B cell (primary cell): ENCODE measurements at regions not wholly inside any gene's neighbourhood (a gene's known extent, or its start where the extent isn't known, plus 50 kb on each side); places are given as distances from the start of the nearest gene placed in this dataset.

Experiments
- ATAC-seq: fragments of 200-7000 bp; cut with Tn5 transposase; one replicate; pipeline ENCODE4 v1.10.0; 2021; ENCODE audit warnings: low read depth, mild to moderate bottlenecking, moderate number of reproducible peaks, moderate library complexity
- CTCF ChIA-PET: fragments of 350-600 bp; sonication (Branson Sonifier 250); formaldehyde crosslinking; loops from one replicate; lab custom pipeline; 2021; ENCODE audit warnings: antibody characterized with exemption, inconsistent platforms; lab: Charles Lee
- POLR2A ChIA-PET: fragments of 350-600 bp; sonication (Branson Sonifier 250); formaldehyde crosslinking; loops from one replicate; lab custom pipeline; 2021; ENCODE audit warnings: antibody characterized with exemption; lab: Charles Lee
- DNase-seq: peaks from one replicate; pipeline ENCODE4 v3.0.0; 2013
- H2AFZ ChIP-seq: 2 replicates; pipeline ENCODE4 v1.6.1; 2012; ENCODE audit warnings: mild to moderate bottlenecking, low read depth, low read length; ENCODE audit not compliant: insufficient read depth, poor library complexity, severe bottlenecking
- H3K27ac ChIP-seq, 2 donors: 1 replicate in 1 of 2; 2 replicates in 1 of 2; pipeline ENCODE4 v1.5.1; 2012 to 2013; ENCODE audit warnings: low read length in 2 of 2, mild to moderate bottlenecking in 2 of 2, moderate library complexity in 1 of 2
- H3K27me3 ChIP-seq, 4 experiments: fragments of 200-600 bp in 1 of 4; sonication (generic) in 1 of 4; replicated peaks in 1 of 4; 1 replicate in 2 of 4; 2 replicates in 2 of 4; pipeline versions ENCODE4 v1.6.1 to v1.7.0; 2013 to 2016; ENCODE audit warnings: low read length in 3 of 4, mild to moderate bottlenecking in 2 of 4, mixed read lengths in 1 of 4, moderate library complexity in 1 of 4; ENCODE audit not compliant: insufficient read depth in 4 of 4, control insufficient read depth in 3 of 4; ENCODE audit errors: control extremely low read depth in 1 of 4
- H3K36me3 ChIP-seq, 2 experiments: replicated peaks in 1 of 2; 1 replicate in 1 of 2; 2 replicates in 1 of 2; pipeline versions ENCODE4 v1.6.1 to v1.7.1; 2013; ENCODE audit warnings: low read length in 1 of 2; ENCODE audit not compliant: insufficient read depth in 2 of 2, control insufficient read depth in 1 of 2; ENCODE audit errors: control extremely low read depth in 1 of 2, extremely low read depth in 1 of 2
- H3K4me1 ChIP-seq, 2 donors: fragments of 200-600 bp in 1 of 2; sonication (generic) in 1 of 2; 1 replicate in 1 of 2; 2 replicates in 1 of 2; pipeline versions ENCODE4 v1.5.1 to v1.6.1; 2013 to 2017; ENCODE audit warnings: low read length in 2 of 2; ENCODE audit not compliant: control insufficient read depth in 2 of 2, insufficient read depth in 2 of 2
- H3K4me2 ChIP-seq: replicated peaks from 2 replicates; pipeline ENCODE3; 2012; ENCODE audit warnings: mild to moderate bottlenecking, low read depth, low read length; ENCODE audit not compliant: poor library complexity, severe bottlenecking
- H3K4me3 ChIP-seq, 5 experiments: fragments of 200-600 bp in 1 of 5; sonication (generic) in 1 of 5; 1 replicate in 3 of 5; 2 replicates in 2 of 5; pipeline versions ENCODE4 v1.5.1 to v1.7.0; 2011 to 2016; ENCODE audit warnings: low read length in 4 of 5, mild to moderate bottlenecking in 4 of 5, low read depth in 2 of 5, control low read depth in 1 of 5, moderate library complexity in 1 of 5; ENCODE audit not compliant: insufficient read depth in 1 of 5; ENCODE audit errors: control extremely low read depth in 1 of 5, extremely low read depth in 1 of 5
- H3K79me2 ChIP-seq: fragments of 200-600 bp; sonication (generic); one replicate; pipeline ENCODE4 v1.6.0; 2016; ENCODE audit warnings: low read length; ENCODE audit not compliant: control insufficient read depth, insufficient read depth
- H3K9ac ChIP-seq: fragments of 200-600 bp; sonication (generic); 2 replicates; pipeline ENCODE4 v1.6.1; 2017; ENCODE audit warnings: mild to moderate bottlenecking, low read length, moderate library complexity
- H3K9me3 ChIP-seq, 3 donors: one replicate each; pipeline versions ENCODE4 v1.6.1 to v1.7.1; 2013; ENCODE audit warnings: low read length in 2 of 3; ENCODE audit not compliant: control insufficient read depth in 2 of 3, insufficient read depth in 1 of 3; ENCODE audit errors: control extremely low read depth in 1 of 3
- H4K20me1 ChIP-seq: 2 replicates; pipeline ENCODE4 v1.6.0; 2012; ENCODE audit warnings: mild to moderate bottlenecking, low read length; ENCODE audit not compliant: insufficient read depth, control insufficient read depth, poor library complexity, severe bottlenecking
- H3K27ac Mint-ChIP-seq: one replicate; pipeline ENCODE4 v1.8.0; 2021; ENCODE audit warnings: mixed read lengths
- H3K27me3 Mint-ChIP-seq: one replicate; pipeline ENCODE4 v1.8.0; 2021; ENCODE audit warnings: mixed read lengths
- H3K4me1 Mint-ChIP-seq: one replicate; pipeline ENCODE4 v1.8.0; 2021; ENCODE audit warnings: mixed read lengths
- H3K4me3 Mint-ChIP-seq: one replicate; pipeline ENCODE4 v1.8.0; 2021; ENCODE audit warnings: mixed read lengths
- H3K9me3 Mint-ChIP-seq: one replicate; pipeline ENCODE4 v1.8.0; 2022; ENCODE audit warnings: mixed read lengths; ENCODE audit not compliant: insufficient read depth
- EZH2 ChIP-seq: IDR thresholded peaks from 2 replicates; pipeline ENCODE4 v1.6.1; 2012; ENCODE audit warnings: borderline replicate concordance, low read depth, mild to moderate bottlenecking, moderate library complexity, low read length; ENCODE audit not compliant: insufficient read depth, poor library complexity, severe bottlenecking
- WGBS: methylation state at CpG from one replicate; pipeline ENCODE4 v1.1.5; 2013; ENCODE audit warnings: missing lambda C conversion rate; ENCODE audit not compliant: insufficient coverage; 5-methylcytosine and 5-hydroxymethylcytosine counted together
- intact Hi-C: fragments of 100-400 bp; cut with micrococcal nuclease; formaldehyde crosslinking; loops from one replicate; pipeline ENCODE4 v1.10.0; 2022
- TF ChIP-seq, protein P1 (sequence below): fragments of 200-600 bp; IDR thresholded peaks from one replicate; pipeline ENCODE4 v1.8.0; 2022; ENCODE audit warnings: antibody characterized with exemption, mild to moderate bottlenecking

DNA sequence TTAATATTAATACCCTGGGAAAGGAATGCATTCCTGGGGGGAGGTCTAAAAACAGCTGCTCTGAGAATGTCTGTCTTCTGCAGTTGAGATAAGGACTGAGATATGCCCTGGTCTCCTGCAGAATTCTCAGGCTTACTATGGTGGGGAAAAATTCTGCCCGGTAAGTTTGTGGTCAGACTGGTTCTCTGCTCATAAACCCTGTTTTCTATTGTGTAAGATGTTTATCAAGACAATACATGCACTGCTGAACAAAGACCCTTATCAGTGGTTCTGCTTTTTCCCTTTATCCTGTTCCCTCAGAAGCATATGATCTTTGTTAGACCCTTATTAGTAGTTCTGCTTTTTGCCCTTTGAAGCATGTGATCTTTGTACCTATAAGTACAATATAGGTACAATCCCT, 494.6 kb downstream of the CNTN6 start:
- H3K4me2 ChIP-seq, result no peak overlapping the region
- Mint-ChIP-seq H3K4me1 (no peaks in the 10 kb centered on the region), H3K4me3 (no peak overlapping the region), H3K9me3 (peaks cover 8% of the 10 kb centered on the region), H3K27ac (no peak overlapping the region), H3K27me3 (no peaks in the 10 kb centered on the region)
- peaks cover 5 to 10% (median 9%) of the 10 kb centered on the region in 3 donors for H3K9me3 ChIP-seq
- no peak for ATAC-seq
- no peak overlapping the region for H3K4me3 ChIP-seq
- CTCF ChIA-PET, result no interaction called here
- no peak for DNase-seq
- no peak for TF ChIP-seq EZH2
- TF ChIP-seq, protein P1, sequence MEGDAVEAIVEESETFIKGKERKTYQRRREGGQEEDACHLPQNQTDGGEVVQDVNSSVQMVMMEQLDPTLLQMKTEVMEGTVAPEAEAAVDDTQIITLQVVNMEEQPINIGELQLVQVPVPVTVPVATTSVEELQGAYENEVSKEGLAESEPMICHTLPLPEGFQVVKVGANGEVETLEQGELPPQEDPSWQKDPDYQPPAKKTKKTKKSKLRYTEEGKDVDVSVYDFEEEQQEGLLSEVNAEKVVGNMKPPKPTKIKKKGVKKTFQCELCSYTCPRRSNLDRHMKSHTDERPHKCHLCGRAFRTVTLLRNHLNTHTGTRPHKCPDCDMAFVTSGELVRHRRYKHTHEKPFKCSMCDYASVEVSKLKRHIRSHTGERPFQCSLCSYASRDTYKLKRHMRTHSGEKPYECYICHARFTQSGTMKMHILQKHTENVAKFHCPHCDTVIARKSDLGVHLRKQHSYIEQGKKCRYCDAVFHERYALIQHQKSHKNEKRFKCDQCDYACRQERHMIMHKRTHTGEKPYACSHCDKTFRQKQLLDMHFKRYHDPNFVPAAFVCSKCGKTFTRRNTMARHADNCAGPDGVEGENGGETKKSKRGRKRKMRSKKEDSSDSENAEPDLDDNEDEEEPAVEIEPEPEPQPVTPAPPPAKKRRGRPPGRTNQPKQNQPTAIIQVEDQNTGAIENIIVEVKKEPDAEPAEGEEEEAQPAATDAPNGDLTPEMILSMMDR, result no peak
- no peaks in the 10 kb centered on the region for H4K20me1 ChIP-seq
- no peak overlapping the region for H3K9ac ChIP-seq
- H2AFZ ChIP-seq, result no peak overlapping the region
- H3K79me2 ChIP-seq, result no peaks in the 10 kb centered on the region
- WGBS, result no CpG with 5 or more reads among the region's 1 CpG
- no peaks in the 10 kb centered on the region for H3K36me3 ChIP-seq
- H3K27me3 ChIP-seq, result no peaks in the 10 kb centered on the region
- POLR2A ChIA-PET, result no interaction called here
- H3K4me1 ChIP-seq, result no peaks in the 10 kb centered on the region
- intact Hi-C loops, result no loop called here
- no peak overlapping the region for H3K27ac ChIP-seq

DNA sequence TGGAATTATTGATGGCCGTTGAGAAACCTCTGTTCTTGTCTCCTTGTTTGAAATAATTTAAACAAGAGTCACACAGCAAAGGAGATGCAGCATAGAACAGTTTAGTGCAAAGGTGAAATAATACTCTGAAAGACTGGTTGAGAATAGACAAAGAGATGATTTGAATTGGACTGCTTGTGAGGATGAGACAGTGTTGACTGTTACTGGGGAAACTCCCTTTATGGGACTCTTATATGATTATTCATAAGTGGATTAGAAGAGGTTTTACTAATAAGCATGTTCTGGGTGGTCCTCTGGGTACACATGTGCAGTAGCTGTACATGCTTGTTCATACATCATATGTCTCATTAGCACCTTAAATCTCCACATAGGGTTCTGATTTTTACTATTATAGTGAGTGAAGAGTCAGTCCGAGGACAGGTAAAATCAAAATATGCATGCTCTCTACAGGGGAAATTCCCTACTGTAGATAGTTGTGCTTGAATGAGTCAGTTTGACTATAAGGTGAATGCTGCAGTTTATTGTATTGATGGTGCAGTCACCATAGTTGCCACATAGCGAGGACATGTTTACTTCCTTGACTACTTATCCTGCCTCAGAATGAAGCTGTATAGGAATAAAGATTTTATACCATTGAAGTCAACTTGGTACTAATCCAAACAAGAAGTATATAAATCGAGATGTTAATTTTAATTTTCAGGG, 498.7 kb downstream of the CNTN6 start:
- Histone ChIP-seq H3K9ac (no peak overlapping the region), H3K36me3 (no peaks in the 10 kb centered on the region), H3K4me1 (no peaks in the 10 kb centered on the region), H3K9me3 (peaks cover 0 to 9% (median 5%) of the 10 kb centered on the region in 3 donors), H3K27ac (no peak overlapping the region), H4K20me1 (no peaks in the 10 kb centered on the region), H2AFZ (no peak overlapping the region), H3K27me3 (no peaks in the 10 kb centered on the region), H3K4me2 (no peak overlapping the region), H3K79me2 (no peaks in the 10 kb centered on the region), H3K4me3 (no peak overlapping the region)
- Mint-ChIP-seq H3K9me3 (peaks cover 8% of the 10 kb centered on the region), H3K4me3 (no peak overlapping the region), H3K4me1 (no peaks in the 10 kb centered on the region), H3K27ac (no peak overlapping the region), H3K27me3 (no peaks in the 10 kb centered on the region)
- DNase-seq (no peak), ATAC-seq (no peak)
- ChIA-PET CTCF (no interaction called here), POLR2A (no interaction called here)
- WGBS, result no CpG with 5 or more reads among the region's 4 CpGs
- no peak for TF ChIP-seq EZH2
- TF ChIP-seq, protein P1, result no peak
- intact Hi-C loops, result no loop called here
